Activated CD4-positive, CD25-positive, alpha-beta regulatory T cell (primary cell): ENCODE measurements at regions not wholly inside any gene's neighbourhood (a gene's known extent, or its start where the extent isn't known, plus 50 kb on each side); places are given as distances from the start of the nearest gene placed in this dataset.

Experiments used
- DNase-seq, 4 experiments: peaks; one replicate each; lab custom pipeline; 2025; lab: John Stamatoyannopoulos, UW

GRCh38 chr7:117929237-117929636 is 56.0 kb upstream of the CTTNBP2 start:
- DNase-seq = no peak

GRCh38 chr7:117931314-117931713 is 58.1 kb upstream of the CTTNBP2 start:
- no peak for DNase-seq

- DNase-seq = no peak
Observed at GRCh38 chr7:117937049-117937752, 64.0 kb upstream of the CTTNBP2 start.

- DNase-seq = no peak
Observed at GRCh38 chr7:117937753-117938483, 64.7 kb upstream of the CTTNBP2 start.

GRCh38 chr7:117941138-117941810 is 68.0 kb upstream of the CTTNBP2 start:
- DNase-seq = no peak

GRCh38 chr7:117942780-117943179 is 69.5 kb upstream of the CTTNBP2 start:
- no peak for DNase-seq

GRCh38 chr7:117944886-117945285 is 71.6 kb upstream of the CTTNBP2 start:
- no peak for DNase-seq

GRCh38 chr7:117946151-117946633 is 73.0 kb upstream of the CTTNBP2 start:
- no peak for DNase-seq

GRCh38 chr7:117949232-117949631 is 76.0 kb upstream of the CTTNBP2 start:
- DNase-seq = no peak

GRCh38 chr7:117950601-117951260 is 77.5 kb upstream of the CTTNBP2 start:
- no peak for DNase-seq

- no peak for DNase-seq
Observed at GRCh38 chr7:117951285-117951684, 78.0 kb upstream of the CTTNBP2 start.

GRCh38 chr7:117951691-117952280 is 78.5 kb upstream of the CTTNBP2 start:
- DNase-seq = no peak

GRCh38 chr7:117955046-117955445 is 81.8 kb upstream of the CTTNBP2 start:
- DNase-seq = no peak

- DNase-seq = no peak
Observed at GRCh38 chr7:117960351-117960750, 87.1 kb upstream of the CTTNBP2 start.

- no peak for DNase-seq
Observed at GRCh38 chr7:117961235-117961634, 88.0 kb upstream of the CTTNBP2 start.

GRCh38 chr7:117962366-117962994 is 89.2 kb upstream of the CTTNBP2 start:
- no peak for DNase-seq

GRCh38 chr7:117963264-117964197 is 90.3 kb upstream of the CTTNBP2 start:
- DNase-seq = no peak

GRCh38 chr7:117970801-117971200 is 97.6 kb upstream of the CTTNBP2 start:
- DNase-seq = no peak

- DNase-seq = no peak
Observed at GRCh38 chr7:117971556-117972244, 98.5 kb upstream of the CTTNBP2 start.

GRCh38 chr7:117972606-117973005 is 99.4 kb upstream of the CTTNBP2 start:
- DNase-seq = no peak
